OCI-LY7 (cell line): ENCODE measurements at regions not wholly inside any gene's neighbourhood (a gene's known extent, or its start where the extent isn't known, plus 50 kb on each side); places are given as distances from the start of the nearest gene placed in this dataset.
"Not testable (repeated sequence)": the region's sequence is repeated elsewhere in the genome, so short reads cannot be mapped to it uniquely, and the experiment has no call there.

Source experiments
- EZH2phosphoT487 ChIP-seq: fragments of 200-600 bp; sonication (generic); IDR thresholded peaks from 2 replicates; pipeline ENCODE4 v1.6.1; 2018; ENCODE audit warnings: low read depth, borderline replicate concordance, mild to moderate bottlenecking, mixed run types, antibody characterized with exemption, low read length, moderate library complexity, mixed read lengths
- TF ChIP-seq, protein P1 (sequence below): fragments of 200-600 bp; sonication (generic); conservative IDR thresholded peaks from 2 replicates; pipeline ENCODE4 v1.5.1; 2014; ENCODE audit warnings: mild to moderate bottlenecking, antibody characterized with exemption, low read length, moderate library complexity, mixed read lengths

DNA sequence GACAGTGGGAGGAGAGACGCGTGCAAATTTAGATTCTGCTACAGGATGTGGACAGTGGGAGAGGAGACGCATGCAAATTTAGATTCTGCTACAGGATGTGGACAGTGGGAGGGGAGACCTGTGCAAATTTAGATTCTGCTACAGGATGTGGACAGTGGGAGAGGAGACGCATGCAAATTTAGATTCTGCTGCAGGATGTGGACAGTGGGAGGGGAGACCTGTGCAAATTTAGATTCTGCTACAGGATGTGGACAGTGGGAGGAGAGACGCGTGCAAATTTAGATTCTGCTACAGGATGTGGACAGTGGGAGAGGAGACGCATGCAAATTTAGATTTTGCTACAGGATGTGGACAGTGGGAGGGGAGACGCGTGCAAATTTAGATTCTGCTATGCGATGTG, 143.1 kb downstream of the LMLN start:
- TF ChIP-seq, protein P1, sequence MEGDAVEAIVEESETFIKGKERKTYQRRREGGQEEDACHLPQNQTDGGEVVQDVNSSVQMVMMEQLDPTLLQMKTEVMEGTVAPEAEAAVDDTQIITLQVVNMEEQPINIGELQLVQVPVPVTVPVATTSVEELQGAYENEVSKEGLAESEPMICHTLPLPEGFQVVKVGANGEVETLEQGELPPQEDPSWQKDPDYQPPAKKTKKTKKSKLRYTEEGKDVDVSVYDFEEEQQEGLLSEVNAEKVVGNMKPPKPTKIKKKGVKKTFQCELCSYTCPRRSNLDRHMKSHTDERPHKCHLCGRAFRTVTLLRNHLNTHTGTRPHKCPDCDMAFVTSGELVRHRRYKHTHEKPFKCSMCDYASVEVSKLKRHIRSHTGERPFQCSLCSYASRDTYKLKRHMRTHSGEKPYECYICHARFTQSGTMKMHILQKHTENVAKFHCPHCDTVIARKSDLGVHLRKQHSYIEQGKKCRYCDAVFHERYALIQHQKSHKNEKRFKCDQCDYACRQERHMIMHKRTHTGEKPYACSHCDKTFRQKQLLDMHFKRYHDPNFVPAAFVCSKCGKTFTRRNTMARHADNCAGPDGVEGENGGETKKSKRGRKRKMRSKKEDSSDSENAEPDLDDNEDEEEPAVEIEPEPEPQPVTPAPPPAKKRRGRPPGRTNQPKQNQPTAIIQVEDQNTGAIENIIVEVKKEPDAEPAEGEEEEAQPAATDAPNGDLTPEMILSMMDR: not testable (repeated sequence)
- not testable (repeated sequence) for TF ChIP-seq EZH2phosphoT487
